ENCODE measurements at regions not wholly inside any gene's neighbourhood (a gene's known extent, or its start where the extent isn't known, plus 50 kb on each side); places are given as distances from the start of the nearest gene placed in this dataset.
"Not testable (repeated sequence)": the region's sequence is repeated elsewhere in the genome, so short reads cannot be mapped to it uniquely, and the experiment has no call there.

DNA sequence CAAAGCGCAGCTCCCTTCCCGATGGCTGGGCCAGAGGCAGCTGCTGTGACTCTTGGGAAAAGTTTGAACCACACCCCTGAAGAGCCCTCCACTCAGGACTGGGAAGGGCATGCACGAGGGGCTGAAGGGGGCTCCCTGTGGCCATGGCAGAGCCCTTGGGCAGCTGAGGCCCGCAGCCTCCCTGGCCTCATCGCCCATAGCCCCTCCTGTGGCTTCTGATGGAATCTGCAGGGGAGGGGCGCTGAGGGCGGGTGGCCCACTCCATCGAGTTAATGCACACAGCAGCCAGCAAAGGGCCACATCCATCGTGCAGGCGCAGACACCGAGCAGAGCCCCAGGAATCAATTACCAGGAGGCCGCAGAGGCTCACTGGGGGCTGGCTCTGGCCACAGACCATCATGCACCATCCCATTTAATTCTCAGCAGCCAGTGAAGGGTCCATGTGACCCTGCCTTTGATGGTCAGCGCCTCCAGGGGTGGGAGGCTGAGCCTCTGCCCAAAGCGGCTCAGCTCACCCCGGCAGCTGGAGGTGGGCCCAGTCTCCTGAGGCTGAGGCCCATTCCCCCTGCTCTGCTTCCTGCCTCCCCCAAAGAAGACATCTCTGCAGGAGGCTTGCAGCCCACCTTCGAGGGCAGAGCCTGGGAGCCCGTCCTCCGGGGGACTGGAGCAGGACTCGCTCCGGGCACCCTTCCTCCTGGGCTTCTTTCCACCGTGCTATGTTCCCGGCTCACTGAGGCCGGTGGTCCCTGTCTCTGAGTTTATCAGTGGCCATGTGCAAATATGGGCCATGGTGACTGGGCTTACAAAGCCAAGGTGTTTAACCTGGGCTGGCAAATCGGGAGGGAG, 1410.2 kb downstream of the BRD1 start:
- Histone ChIP-seq H3K9me3 (no peaks in the 10 kb centered on the region), H3K27me3 (no peaks in the 10 kb centered on the region), H3K27ac (no peak overlapping the region), H3K4me3 (no peak overlapping the region), H3K4me1 (no peaks in the 10 kb centered on the region), H3K36me3 (no peaks in the 10 kb centered on the region)
- TF ChIP-seq, protein P1, sequence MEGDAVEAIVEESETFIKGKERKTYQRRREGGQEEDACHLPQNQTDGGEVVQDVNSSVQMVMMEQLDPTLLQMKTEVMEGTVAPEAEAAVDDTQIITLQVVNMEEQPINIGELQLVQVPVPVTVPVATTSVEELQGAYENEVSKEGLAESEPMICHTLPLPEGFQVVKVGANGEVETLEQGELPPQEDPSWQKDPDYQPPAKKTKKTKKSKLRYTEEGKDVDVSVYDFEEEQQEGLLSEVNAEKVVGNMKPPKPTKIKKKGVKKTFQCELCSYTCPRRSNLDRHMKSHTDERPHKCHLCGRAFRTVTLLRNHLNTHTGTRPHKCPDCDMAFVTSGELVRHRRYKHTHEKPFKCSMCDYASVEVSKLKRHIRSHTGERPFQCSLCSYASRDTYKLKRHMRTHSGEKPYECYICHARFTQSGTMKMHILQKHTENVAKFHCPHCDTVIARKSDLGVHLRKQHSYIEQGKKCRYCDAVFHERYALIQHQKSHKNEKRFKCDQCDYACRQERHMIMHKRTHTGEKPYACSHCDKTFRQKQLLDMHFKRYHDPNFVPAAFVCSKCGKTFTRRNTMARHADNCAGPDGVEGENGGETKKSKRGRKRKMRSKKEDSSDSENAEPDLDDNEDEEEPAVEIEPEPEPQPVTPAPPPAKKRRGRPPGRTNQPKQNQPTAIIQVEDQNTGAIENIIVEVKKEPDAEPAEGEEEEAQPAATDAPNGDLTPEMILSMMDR (IDR thresholded peaks at IDR 0.05) = no peak
- no peak for DNase-seq (ENCODE audit: low spot score)

DNA sequence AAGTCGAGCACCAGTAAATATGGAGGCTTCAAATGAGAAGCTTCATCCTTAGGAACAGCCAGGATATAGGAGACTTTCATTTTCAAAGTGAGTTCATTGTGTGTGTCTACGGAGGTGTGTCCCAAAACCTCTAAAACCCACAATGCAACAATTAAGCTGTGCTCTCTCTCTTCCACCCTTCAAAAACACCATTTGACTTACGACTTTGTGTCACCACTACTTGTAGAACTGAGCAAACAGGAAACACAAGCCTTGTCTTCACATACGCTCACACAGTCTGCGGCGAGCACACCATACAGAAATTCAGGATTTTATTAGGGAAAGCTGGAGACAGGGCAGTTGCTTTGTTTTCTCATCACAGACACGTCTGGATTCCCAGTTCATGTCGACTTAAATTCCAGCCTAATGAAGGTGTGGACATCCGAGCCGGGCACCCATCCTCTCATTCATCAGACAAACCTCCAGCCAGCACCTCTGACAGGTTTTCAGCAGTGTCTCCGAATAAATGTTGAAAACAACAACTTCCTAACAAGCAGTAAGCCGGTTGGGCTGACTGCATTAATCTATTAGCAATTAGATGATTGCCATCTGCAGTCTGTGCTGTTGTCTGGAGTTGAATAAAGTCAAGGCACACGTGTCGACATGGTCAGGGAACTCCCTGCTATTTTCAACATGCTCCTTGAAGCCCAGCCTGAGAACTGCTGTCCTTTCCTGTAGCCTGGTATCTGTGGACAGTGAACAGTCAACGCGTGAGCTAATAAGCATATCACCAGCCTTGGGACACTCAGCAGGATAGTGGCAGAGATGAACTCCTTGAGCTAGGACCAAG, 1411.1 kb downstream of the BRD1 start:
- H3K4me1 ChIP-seq = no peaks in the 10 kb centered on the region
- H3K9me3 ChIP-seq = no peaks in the 10 kb centered on the region
- no peak overlapping the region for H3K4me3 ChIP-seq
- TF ChIP-seq, protein P1 (IDR thresholded peaks at IDR 0.05) = no peak
- no peak overlapping the region for H3K27ac ChIP-seq
- H3K27me3 ChIP-seq = no peaks in the 10 kb centered on the region
- no peaks in the 10 kb centered on the region for H3K36me3 ChIP-seq
- DNase-seq (ENCODE audit: low spot score) = no peak

DNA sequence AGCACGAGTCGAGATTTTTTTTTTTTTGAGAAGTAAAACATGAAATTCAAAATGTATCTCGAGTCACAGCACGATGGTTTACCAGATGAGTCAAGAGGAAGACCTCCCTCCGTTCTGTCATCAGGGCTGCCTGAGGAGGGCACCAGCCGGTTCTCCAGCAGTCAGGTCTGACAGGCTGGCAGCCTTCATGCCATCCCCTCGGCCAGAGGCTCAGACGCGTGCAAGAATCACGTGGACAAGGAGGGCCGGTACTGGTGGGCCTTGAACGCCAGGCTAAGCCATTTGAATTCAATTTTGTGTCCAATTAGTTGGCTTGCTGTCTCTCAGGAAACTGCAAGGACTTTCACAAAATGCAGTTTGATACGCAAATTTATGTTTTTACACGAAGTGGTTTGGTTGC, 1412.2 kb downstream of the BRD1 start:
- Histone ChIP-seq H3K36me3 (no peaks in the 10 kb centered on the region), H3K27ac (no peak overlapping the region), H3K9me3 (no peaks in the 10 kb centered on the region), H3K4me1 (no peaks in the 10 kb centered on the region), H3K27me3 (no peaks in the 10 kb centered on the region), H3K4me3 (no peak overlapping the region)
- TF ChIP-seq, protein P1 (IDR thresholded peaks at IDR 0.05) = no peak
- no peak for DNase-seq (ENCODE audit: low spot score)

DNA sequence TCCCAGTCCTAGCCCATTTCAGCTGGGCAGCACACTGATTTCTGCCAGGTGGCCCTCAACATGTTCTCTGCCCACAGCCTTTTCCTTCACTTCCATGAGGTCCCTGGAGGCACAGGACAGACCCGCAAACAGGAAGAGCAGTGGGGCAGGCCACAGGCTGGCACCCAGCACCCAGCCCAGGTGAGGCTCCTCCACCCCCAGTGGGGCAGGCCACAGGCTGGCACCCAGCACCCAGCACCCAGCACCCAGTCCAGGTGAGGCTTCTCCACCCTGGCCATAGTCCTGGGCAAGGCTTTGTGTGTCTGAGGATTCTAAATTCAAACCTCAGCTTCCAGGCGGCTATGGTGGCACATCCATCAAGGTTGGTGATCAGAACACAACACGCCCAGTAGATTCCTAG, 1413.0 kb downstream of the BRD1 start:
- TF ChIP-seq, protein P1 (IDR thresholded peaks at IDR 0.05) = no peak

DNA sequence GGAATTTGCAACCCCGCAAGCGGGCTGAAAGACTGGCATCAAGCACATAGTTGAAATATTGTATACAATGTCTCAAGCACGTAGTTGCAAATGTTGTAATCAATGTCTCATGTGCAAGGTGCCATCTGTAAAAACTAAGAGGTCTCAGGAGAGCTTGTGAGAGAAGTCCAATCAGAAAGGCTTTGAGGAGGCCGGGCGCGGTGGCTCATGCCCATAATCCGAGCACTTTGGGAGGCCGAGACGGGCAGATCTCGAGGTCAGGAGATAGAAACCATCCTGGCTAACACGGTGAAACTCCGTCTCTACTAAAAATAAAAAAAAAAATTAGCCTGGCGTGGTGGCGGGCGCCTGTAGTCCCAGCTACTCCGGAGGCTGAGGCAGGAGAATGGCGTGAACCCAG, 1414.7 kb downstream of the BRD1 start:
- not testable (repeated sequence) for H3K9me3 ChIP-seq; H3K27me3 ChIP-seq; H3K27ac ChIP-seq; H3K4me3 ChIP-seq; DNase-seq (ENCODE audit: low spot score); H3K36me3 ChIP-seq; H3K4me1 ChIP-seq

More for the DNA sequence above, 1413.0 kb downstream of the BRD1 start:
- Histone ChIP-seq H3K27ac (no peak overlapping the region), H3K9me3 (no peaks in the 10 kb centered on the region), H3K4me3 (no peak overlapping the region), H3K4me1 (no peaks in the 10 kb centered on the region), H3K36me3 (no peaks in the 10 kb centered on the region), H3K27me3 (no peaks in the 10 kb centered on the region)
- DNase-seq (ENCODE audit: low spot score) = no peak

DNA sequence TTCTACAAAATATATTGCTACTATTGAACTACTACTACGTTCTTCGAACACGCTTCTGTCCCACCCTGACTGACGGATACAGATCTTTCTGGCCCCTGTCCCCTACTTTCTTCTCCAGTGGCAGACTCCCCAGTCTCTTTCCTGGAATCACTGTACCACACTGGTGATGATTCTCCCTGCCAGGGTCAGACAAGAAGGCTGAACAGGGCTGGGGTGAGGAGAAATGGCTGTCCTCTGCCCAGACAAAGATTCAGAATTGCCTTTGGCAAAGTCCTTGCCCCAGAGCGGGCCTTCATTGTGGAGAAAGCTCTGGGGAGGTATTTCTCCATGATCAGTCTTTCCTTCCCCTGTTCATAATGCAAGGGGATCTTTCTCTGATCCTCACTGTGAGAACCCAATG, 1417.1 kb downstream of the BRD1 start:
- peaks cover 0 to 9% of the 10 kb centered on the region in 2 donors for H3K9me3 ChIP-seq

More for the DNA sequence above, 1417.1 kb downstream of the BRD1 start:
- no peak for DNase-seq (ENCODE audit: low spot score)
- no peaks in the 10 kb centered on the region for H3K4me1 ChIP-seq
- no peak overlapping the region for H3K27ac ChIP-seq
- TF ChIP-seq, protein P1 (IDR thresholded peaks at IDR 0.05) = no peak
- no peak overlapping the region for H3K4me3 ChIP-seq
- H3K27me3 ChIP-seq = no peaks in the 10 kb centered on the region
- no peaks in the 10 kb centered on the region for H3K36me3 ChIP-seq

All from right atrium auricular region (tissue), 2 donors.